Tibial artery (tissue), 4 donors: ENCODE measurements at regions not wholly inside any gene's neighbourhood (a gene's known extent, or its start where the extent isn't known, plus 50 kb on each side); places are given as distances from the start of the nearest gene placed in this dataset.
"Not testable (repeated sequence)": the region's sequence is repeated elsewhere in the genome, so short reads cannot be mapped to it uniquely, and the experiment has no call there.

ENCODE experiments used
- DNase-seq, 2 donors: peaks; one replicate each; pipeline ENCODE4 v3.0.0-alpha.2; 2019
- H3K27ac ChIP-seq, 2 donors: fragments of 200-600 bp; sonication (generic) in 1 of 2; 1 replicate in 1 of 2; 2 replicates in 1 of 2; pipeline ENCODE4 v1.5.1; 2018 to 2019; ENCODE audit warnings: mild to moderate bottlenecking in 1 of 2
- H3K27me3 ChIP-seq, 2 donors: fragments of 200-600 bp; sonication (generic) in 1 of 2; one replicate each; pipeline versions ENCODE4 v1.5.1 to v1.6.0; 2016 to 2019
- H3K36me3 ChIP-seq, 3 donors: fragments of 200-600 bp; sonication (generic) in 2 of 3; one replicate each; pipeline ENCODE4 v1.5.1; 2016 to 2019; ENCODE audit warnings: mild to moderate bottlenecking in 2 of 3
- H3K4me1 ChIP-seq, 4 donors: fragments of 200-600 bp; sonication (generic) in 2 of 4; 1 replicate in 3 of 4; 2 replicates in 1 of 4; pipeline ENCODE4 v1.5.1; 2016 to 2019
- H3K4me3 ChIP-seq, 2 donors: fragments of 200-600 bp; sonication (generic) in 1 of 2; 1 replicate in 1 of 2; 2 replicates in 1 of 2; pipeline ENCODE4 v1.5.1; 2018 to 2019; ENCODE audit warnings: mild to moderate bottlenecking in 2 of 2
- H3K9me3 ChIP-seq, 3 donors: fragments of 200-600 bp; sonication (generic) in 1 of 3; one replicate each; pipeline ENCODE4 v1.5.1; 2016 to 2019
- intact Hi-C: fragments of 100-400 bp; cut with DNase I; formaldehyde crosslinking; loops from one replicate; pipeline ENCODE4 v1.15.0; 2023; ENCODE audit warnings: low total_unique reads
- TF ChIP-seq, protein P1 (sequence below), 2 experiments: fragments of 200-600 bp in 1 of 2; fragments of 450-650 bp in 1 of 2; IDR thresholded peaks; one replicate each; pipeline ENCODE4 v1.5.1; 2017 to 2019; ENCODE audit warnings: antibody characterized with exemption in 2 of 2, mild to moderate bottlenecking in 1 of 2, moderate library complexity in 1 of 2

DNA sequence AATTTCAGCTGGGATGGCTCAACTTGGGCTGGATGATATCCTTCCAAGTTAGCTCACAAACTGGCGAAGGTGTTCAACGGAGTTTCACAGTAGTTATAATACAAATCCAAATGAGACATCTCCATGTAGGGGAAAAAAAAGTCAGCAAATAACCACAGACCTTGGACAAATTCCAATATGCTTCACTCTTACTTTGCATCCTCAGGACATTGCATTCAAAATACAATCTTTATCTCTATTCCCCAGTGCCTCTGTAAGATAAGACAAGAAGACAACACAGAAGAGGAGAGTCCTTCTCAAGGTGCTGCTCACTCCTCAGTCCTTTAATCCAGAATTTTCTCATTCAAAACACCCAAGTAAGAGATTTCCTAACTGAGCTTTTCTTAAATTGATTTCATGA, 1797.7 kb downstream of the MRPL39 start:
- no peaks in the 10 kb centered on the region for H3K4me1 ChIP-seq
- H3K4me3 ChIP-seq: no peak overlapping the region
- H3K36me3 ChIP-seq: no peaks in the 10 kb centered on the region
- intact Hi-C loops: no loop called here
- H3K9me3 ChIP-seq: no peaks in the 10 kb centered on the region
- TF ChIP-seq, protein P1, sequence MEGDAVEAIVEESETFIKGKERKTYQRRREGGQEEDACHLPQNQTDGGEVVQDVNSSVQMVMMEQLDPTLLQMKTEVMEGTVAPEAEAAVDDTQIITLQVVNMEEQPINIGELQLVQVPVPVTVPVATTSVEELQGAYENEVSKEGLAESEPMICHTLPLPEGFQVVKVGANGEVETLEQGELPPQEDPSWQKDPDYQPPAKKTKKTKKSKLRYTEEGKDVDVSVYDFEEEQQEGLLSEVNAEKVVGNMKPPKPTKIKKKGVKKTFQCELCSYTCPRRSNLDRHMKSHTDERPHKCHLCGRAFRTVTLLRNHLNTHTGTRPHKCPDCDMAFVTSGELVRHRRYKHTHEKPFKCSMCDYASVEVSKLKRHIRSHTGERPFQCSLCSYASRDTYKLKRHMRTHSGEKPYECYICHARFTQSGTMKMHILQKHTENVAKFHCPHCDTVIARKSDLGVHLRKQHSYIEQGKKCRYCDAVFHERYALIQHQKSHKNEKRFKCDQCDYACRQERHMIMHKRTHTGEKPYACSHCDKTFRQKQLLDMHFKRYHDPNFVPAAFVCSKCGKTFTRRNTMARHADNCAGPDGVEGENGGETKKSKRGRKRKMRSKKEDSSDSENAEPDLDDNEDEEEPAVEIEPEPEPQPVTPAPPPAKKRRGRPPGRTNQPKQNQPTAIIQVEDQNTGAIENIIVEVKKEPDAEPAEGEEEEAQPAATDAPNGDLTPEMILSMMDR (IDR thresholded peaks at IDR 0.05): no peak
- no peaks in the 10 kb centered on the region for H3K27me3 ChIP-seq
- DNase-seq: no peak
- no peak overlapping the region for H3K27ac ChIP-seq

GRCh38 chr21:23806966-23807548, 1800.2 kb downstream of the MRPL39 start:
- H3K9me3 ChIP-seq, DNase-seq, H3K4me3 ChIP-seq, H3K36me3 ChIP-seq, H3K4me1 ChIP-seq, intact Hi-C loops, H3K27ac ChIP-seq, H3K27me3 ChIP-seq: not testable (repeated sequence)

DNA sequence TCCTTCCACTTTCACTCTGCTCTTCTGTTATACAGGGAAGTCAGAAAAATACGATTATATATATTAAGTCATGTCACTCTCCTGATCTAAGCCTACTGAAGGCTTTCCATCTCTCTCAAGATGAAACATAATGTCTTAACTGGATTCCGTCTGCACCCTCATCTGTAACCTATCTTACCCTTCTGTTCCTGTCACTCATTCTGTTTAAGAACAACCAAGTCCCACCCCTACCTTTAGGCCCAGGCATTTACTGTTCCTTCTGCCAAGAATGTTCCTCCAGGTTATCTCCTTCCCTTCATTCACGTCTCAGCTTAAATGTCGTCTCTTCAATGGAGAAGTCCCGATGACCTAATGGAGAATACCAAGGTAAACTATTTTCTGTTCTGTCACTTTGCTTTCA, 1802.4 kb downstream of the MRPL39 start:
- intact Hi-C loops: no loop called here

GRCh38 chr21:23801292-23801691, 1806.0 kb downstream of the MRPL39 start:
- TF ChIP-seq, protein P1 (IDR thresholded peaks at IDR 0.05): no peak
- Histone ChIP-seq H3K27me3 (no peaks in the 10 kb centered on the region), H3K4me3 (no peak overlapping the region), H3K4me1 (no peaks in the 10 kb centered on the region), H3K36me3 (no peaks in the 10 kb centered on the region), H3K27ac (no peak overlapping the region), H3K9me3 (no peaks in the 10 kb centered on the region)
- DNase-seq: no peak
- intact Hi-C loops: no loop called here

More for the DNA sequence above, 1802.4 kb downstream of the MRPL39 start:
- Histone ChIP-seq H3K27me3 (no peaks in the 10 kb centered on the region), H3K27ac (no peak overlapping the region), H3K9me3 (no peaks in the 10 kb centered on the region), H3K4me1 (no peaks in the 10 kb centered on the region), H3K4me3 (no peak overlapping the region), H3K36me3 (no peaks in the 10 kb centered on the region)
- TF ChIP-seq, protein P1 (IDR thresholded peaks at IDR 0.05): no peak
- no peak for DNase-seq

DNA sequence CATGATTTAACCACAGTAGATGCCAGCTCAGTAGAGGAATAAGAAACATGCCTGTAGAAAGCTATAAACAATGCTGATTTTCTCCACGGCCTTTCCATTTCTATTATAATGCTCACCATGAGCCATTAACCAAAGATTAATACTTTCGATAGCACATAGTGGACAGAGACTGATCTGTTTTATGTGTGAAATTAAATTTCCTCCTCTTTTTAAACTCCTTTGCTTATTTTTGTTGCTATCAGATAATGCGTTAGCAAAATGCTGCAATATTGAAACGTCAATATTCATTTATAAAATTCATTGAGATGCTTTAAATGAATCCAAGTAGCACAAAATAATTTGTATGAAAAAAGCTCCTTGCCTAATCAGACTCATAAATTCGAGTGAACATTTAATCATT, 1807.9 kb downstream of the MRPL39 start:
- H3K27ac ChIP-seq: no peak overlapping the region
- no peaks in the 10 kb centered on the region for H3K36me3 ChIP-seq
- intact Hi-C loops: no loop called here
- H3K4me3 ChIP-seq: no peak overlapping the region
- TF ChIP-seq, protein P1 (IDR thresholded peaks at IDR 0.05): no peak
- no peaks in the 10 kb centered on the region for H3K27me3 ChIP-seq
- no peaks in the 10 kb centered on the region for H3K9me3 ChIP-seq
- no peaks in the 10 kb centered on the region for H3K4me1 ChIP-seq
- no peak for DNase-seq

GRCh38 chr21:23792300-23792699, 1815.0 kb downstream of the MRPL39 start:
- Histone ChIP-seq H3K27ac (no peak overlapping the region), H3K27me3 (no peaks in the 10 kb centered on the region), H3K9me3 (no peaks in the 10 kb centered on the region), H3K36me3 (no peaks in the 10 kb centered on the region), H3K4me1 (no peaks in the 10 kb centered on the region), H3K4me3 (no peak overlapping the region)
- intact Hi-C loops: no loop called here
- TF ChIP-seq, protein P1 (IDR thresholded peaks at IDR 0.05): no peak
- no peak for DNase-seq
